Stomach (tissue), 4 donors: ENCODE measurements at regions not wholly inside any gene's neighbourhood (a gene's known extent, or its start where the extent isn't known, plus 50 kb on each side); places are given as distances from the start of the nearest gene placed in this dataset.

Experiments
- CTCF ChIP-seq, 7 experiments: fragments of 450-650 bp in 4 of 7; fragments of 200-600 bp in 3 of 7; sonication (generic) in 3 of 7; IDR thresholded peaks; one replicate each; pipeline ENCODE4 v1.5.1; 2016 to 2019; ENCODE audit warnings: antibody characterized with exemption in 7 of 7, control low read depth in 2 of 7, mild to moderate bottlenecking in 1 of 7
- EP300 ChIP-seq: sonication (generic); formaldehyde crosslinking; IDR thresholded peaks from one replicate; pipeline ENCODE4 v1.6.1; 2017; ENCODE audit warnings: antibody characterized with exemption
- POLR2A ChIP-seq, 4 donors: fragments of 450-650 bp; IDR thresholded peaks; one replicate each; pipeline ENCODE4 v1.6.1; 2016; ENCODE audit warnings: antibody characterized with exemption in 4 of 4, control low read depth in 2 of 4, mild to moderate bottlenecking in 1 of 4, moderate library complexity in 1 of 4
- POLR2AphosphoS5 ChIP-seq, 3 donors: sonication (generic); formaldehyde crosslinking; IDR thresholded peaks; one replicate each; pipeline ENCODE4 v1.6.1; 2016; ENCODE audit warnings: antibody characterized with exemption in 3 of 3

- no peak for TF ChIP-seq CTCF (IDR thresholded peaks at IDR 0.05)
- no peak for TF ChIP-seq POLR2AphosphoS5 (IDR thresholded peaks at IDR 0.05)
- no peak for TF ChIP-seq POLR2A (IDR thresholded peaks at IDR 0.05)
- no peak for TF ChIP-seq EP300
Measured at GRCh38 chr2:136250131-136250530, 132.2 kb upstream of the CXCR4 start.
